ENCODE measurements at regions not wholly inside any gene's neighbourhood (a gene's known extent, or its start where the extent isn't known, plus 50 kb on each side); places are given as distances from the start of the nearest gene placed in this dataset.

DNA sequence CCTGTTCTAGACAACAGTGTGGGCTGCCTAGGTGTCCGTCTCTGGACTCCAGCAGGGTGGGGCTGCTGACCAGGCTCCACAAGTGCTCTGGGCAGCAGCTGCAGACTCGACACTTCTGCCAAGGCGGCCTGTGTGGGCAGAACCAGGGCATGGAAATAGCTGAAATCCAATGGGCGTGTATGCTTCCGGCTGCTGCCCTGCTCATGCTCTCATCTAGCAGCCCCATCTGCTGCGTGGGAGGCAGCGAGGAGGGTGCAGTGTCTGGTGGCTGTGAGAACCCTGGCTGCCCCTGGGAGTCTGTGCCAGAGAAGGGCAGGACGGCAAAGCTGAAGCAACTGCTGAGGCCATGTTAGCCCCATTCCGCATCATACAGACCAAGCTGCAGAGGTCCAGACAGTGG, 174.9 kb downstream of the SOX11 start:
- TF ChIP-seq, protein P1, sequence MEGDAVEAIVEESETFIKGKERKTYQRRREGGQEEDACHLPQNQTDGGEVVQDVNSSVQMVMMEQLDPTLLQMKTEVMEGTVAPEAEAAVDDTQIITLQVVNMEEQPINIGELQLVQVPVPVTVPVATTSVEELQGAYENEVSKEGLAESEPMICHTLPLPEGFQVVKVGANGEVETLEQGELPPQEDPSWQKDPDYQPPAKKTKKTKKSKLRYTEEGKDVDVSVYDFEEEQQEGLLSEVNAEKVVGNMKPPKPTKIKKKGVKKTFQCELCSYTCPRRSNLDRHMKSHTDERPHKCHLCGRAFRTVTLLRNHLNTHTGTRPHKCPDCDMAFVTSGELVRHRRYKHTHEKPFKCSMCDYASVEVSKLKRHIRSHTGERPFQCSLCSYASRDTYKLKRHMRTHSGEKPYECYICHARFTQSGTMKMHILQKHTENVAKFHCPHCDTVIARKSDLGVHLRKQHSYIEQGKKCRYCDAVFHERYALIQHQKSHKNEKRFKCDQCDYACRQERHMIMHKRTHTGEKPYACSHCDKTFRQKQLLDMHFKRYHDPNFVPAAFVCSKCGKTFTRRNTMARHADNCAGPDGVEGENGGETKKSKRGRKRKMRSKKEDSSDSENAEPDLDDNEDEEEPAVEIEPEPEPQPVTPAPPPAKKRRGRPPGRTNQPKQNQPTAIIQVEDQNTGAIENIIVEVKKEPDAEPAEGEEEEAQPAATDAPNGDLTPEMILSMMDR (IDR thresholded peaks at IDR 0.05 in 8 of 11, conservative IDR thresholded peaks at IDR 0.05 in 3 of 11), result no peak
- TF ChIP-seq POLR2AphosphoS5 (IDR thresholded peaks at IDR 0.05), result no peak

Data from spleen (tissue), 7 donors.